Stimulated activated CD4-positive, alpha-beta T cell treated with anti-CD3 and anti-CD28 coated beads, Interleukin-4, amount 100 ng/mL, for 48 hours (primary cell): ENCODE measurements at regions not wholly inside any gene's neighbourhood (a gene's known extent, or its start where the extent isn't known, plus 50 kb on each side); places are given as distances from the start of the nearest gene placed in this dataset.

Experiments used
- DNase-seq, 2 donors: peaks; one replicate each; pipeline ENCODE4 v3.0.0-alpha.2; 2020; ENCODE audit warnings: low read depth in 2 of 2

- DNase-seq, result no peak
These were observed 180.1 kb upstream of the ARID2 start for GRCh38 chr12:45549337-45549902.

- no peak for DNase-seq
These were observed 176.3 kb upstream of the ARID2 start for GRCh38 chr12:45553204-45553603.

DNA sequence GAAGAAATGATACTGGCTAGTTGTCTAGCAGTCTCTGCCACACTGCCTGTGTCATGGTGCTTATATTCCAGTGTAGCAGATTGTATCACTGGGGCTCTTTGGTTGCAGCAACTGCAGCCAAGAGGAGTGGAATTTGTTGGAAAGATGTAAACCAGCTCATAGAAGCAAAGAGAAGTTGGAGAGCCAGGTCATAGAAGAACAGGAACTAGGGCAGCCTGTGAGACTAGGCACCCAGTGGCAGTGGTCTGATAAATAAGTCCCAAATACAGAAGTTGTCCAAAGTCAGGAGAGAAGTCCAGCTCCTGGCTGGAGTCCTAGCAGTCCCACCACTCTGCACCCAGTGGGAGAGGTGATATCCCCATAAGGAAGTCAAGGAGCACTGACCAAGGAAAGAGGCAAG lies 172.5 kb upstream of the ARID2 start:
- no peak for DNase-seq

DNA sequence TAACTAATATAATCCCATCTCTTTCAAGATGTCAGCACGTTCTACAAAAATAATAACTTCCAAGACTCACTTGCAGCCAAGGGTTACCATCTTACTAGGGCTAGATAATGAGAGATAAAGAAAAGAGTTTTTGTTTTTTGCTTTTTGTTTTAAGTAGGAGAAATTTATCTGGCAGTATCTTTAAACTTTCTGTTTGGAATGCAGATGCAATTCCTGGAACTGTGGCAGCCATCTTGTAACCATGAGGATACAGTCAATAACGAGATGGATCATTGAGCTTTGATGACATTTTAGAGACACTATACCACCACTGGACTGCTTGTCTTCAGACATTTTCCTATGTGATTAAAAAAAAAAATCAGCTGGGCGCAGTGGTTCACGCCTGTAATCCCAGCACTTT lies 171.2 kb upstream of the ARID2 start:
- no peak for DNase-seq

DNA sequence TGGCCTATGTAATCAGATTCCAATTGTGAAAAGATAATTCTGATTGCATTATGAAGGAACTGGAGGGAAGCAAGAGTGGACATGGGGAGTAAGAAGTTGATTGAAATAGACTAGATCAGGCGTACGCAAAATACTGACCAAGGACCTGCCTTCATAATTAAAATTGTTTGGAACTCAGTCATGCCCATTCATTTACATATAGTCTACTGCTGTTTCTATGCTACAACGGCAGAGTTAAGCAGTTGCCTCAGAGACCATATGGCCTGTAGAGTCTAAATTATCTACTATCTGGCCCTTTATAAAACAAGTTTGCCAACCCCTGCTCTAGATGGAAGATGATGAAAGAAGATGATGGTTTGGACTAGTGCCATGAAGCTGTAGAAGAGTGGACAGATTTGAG lies 170.0 kb upstream of the ARID2 start:
- no peak for DNase-seq

DNA sequence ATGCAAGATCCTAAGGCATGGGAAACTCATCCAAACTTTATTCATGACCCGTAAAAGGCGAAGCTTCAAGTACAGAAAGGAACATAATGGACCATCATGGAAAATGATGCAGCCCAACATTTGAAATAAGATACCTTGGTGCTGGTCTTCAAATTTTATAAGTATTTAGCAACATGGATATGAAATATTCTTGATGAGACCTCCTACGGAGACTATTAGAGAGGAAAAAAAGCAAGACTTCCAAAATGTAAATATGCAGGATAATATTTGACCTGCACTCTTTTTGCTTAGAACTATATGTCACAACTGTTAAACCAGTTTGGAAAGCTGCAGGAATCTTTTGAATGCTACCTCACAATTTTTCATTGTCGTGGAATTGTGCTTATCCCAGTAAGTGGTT lies 168.8 kb upstream of the ARID2 start:
- DNase-seq, result no peak

DNA sequence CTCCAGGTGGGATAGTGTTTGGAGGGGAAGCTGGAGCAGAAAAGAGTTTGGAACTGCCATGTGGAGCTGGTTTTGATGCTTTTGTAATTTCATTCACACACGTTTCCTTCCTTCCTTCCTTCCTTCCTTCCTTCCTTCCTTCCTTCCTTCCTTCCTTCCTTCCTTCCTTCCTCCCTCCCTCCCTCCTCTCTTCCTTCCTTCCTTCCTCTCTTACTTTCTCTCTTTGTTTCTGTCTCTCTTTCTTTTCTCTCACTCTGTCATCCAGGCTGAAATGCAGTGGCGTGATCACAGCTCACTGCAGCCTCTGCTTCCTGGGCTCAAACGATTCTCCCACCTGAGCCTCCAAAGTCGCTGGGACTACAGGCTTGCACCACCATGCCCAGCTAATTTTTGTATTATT lies 168.0 kb upstream of the ARID2 start:
- DNase-seq, result no peak

GRCh38 chr12:45565590-45565989 lies 163.9 kb upstream of the ARID2 start:
- DNase-seq, result no peak

DNA sequence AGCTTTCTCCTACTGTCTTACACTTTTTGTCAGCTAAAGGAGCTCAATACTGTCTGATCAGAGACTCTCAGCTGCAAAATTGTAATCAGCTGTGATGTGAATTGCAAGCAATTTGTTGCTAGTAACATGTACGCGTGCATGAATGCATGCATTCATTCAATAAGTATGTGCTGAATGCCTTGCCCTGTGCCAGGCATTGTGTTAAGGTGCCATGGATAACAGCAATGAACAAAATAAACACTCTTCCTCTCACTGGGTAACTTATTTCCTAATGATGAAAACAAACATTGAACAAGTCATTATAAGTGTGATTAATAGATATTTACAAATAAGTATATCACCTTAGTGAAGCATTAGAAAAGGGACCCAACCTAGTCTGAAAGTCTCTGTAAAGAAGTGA lies 163.2 kb upstream of the ARID2 start:
- no peak for DNase-seq

DNA sequence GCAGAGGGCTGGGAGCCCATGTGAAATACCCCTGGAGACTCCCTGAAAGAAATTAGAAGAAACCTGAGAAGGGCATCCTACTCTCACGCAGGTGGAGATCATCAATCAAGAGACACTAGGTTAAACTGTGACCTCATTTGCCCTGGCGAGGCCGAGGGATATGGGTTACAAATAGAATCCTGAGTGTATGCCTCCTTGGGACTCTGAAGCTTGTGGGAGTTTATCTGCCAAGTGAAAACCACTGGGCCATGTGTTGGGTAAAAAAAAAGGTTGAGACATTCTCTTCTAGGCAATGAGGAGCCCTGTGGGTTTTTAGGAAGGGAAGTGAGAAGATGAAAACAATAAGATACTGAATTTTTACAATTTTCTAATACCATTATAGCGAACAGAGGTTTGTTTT lies 160.7 kb upstream of the ARID2 start:
- no peak for DNase-seq

DNA sequence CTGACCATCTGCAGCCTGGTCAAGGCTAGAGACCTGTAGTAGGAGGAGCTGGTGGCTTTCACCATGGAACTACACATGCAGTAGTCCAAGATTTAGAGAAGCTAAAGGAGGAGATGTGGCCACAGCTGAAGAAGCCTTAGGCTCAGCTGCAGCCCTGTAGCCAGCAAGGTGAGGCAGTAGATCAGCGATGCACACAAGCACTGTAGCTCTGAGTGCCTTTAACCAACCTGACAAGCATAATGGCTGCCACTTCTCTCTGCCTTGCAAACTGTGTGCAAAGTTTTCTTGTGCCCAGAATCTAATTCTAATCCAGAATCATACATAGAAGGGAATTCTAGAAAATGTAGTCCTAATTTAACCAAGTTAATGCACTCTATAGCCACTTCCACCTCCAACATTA lies 159.0 kb upstream of the ARID2 start:
- DNase-seq, result no peak

DNA sequence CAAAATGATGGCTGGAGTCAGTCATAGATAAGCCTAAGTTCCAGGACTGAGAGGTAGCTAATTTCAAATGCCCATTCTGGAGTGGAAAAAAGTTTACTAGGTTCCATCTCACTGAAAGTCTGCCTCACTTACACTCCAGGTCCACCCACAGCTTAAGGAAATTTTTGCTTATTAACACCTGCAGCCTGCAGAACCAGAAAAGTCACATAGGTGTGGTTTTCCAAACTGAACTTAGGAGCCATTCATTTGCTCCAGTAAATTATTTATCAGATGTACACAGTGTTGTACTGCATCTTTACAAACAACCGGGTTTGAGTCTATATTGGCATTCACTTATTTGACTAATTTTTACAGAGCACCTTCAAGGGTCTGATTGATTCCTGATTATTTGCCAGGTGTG lies 157.4 kb upstream of the ARID2 start:
- DNase-seq, result no peak

- DNase-seq, result no peak
These were observed 154.1 kb upstream of the ARID2 start for GRCh38 chr12:45575417-45575816.

- DNase-seq, result no peak
These were observed 153.6 kb upstream of the ARID2 start for GRCh38 chr12:45575823-45576475.

- DNase-seq, result no peak
These were observed 151.6 kb upstream of the ARID2 start for GRCh38 chr12:45577844-45578399.

GRCh38 chr12:45580356-45580969 lies 149.0 kb upstream of the ARID2 start:
- DNase-seq, result no peak

DNA sequence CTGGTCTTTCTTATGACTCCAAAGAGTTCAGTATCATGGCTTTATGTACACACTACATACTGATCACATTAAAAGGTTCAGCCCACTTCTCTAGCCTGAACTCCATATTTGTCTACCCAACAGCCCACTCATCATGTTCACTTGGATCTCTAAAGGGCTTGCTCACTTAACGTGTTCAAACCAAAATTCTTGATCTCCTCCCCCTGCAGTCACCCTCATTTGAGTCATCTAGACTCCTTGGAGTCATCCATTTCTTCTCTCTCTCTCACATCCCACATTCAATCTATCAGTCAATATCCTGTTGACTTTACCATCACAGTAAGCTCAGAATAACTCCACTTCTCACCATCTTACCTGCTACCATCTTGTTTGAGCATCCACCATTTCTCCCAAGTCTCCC lies 148.4 kb upstream of the ARID2 start:
- no peak for DNase-seq

DNA sequence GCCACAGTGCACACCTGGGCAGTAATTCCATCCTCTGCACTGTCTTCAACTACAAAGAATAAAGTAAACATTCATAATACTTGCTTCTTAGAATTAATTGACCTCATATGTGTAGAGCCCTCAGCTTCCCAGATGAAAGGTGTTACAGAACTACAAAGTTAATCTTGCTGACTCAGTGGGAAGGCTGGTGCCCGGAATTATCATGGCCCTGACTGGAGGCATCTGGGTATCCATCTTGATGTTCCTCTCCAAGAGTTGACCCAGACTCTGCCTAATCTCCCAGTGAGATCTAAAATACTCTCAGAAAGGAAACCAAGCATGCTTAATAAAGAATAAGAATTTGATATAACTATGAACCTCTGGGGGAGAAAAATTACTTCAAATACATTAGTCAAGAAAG lies 147.0 kb upstream of the ARID2 start:
- DNase-seq, result no peak

DNA sequence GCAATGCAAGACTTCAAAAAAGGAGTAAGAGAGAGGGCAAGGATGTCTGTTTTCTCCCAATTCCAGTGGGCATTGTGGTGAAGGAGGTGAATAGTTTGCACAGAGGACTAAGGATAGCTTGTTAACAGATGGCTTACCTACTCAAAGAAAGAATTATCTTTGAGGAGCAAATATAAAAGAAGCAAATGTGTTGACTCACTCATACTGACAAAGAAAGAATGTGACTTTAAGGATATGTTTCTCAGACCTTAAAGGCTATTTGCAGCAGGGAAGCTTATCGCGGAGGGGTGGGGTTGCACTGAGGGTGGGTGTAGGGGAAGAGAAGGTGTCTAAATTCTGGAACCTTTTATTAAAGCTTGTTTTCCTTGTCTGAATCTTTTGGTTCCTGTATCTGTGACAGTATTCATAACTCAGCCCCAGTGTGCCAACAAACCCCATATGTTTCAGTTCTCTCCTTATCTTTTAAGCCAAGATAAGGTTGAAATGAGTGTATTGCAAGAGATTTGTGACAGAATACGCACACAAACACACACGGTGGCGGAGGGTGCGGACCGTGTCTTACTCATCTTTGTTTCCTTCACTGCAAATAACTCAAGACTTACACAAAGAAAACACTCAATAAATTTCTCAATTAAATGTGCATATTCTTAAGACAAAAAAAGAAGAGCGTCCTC lies 146.4 kb upstream of the ARID2 start:
- DNase-seq, result no peak

DNA sequence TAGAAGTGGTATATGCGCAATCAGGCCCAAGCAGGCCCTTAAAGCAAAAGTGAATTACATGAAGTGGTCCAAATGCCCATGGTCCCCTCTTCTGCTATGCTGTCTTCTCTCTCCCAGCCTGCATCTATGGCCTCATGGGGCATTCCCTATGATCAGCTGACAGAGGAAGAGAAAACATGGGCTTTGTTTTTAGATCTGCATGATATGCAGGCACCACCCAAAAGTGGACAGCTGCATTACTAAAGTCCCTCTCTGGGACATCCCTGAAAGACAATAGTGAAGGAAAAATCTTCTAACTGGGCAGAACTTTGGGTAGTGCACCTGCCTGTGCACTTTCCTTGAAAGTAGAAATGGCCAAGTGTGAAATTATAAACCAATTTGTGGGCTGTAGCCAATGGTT lies 145.2 kb upstream of the ARID2 start:
- DNase-seq, result no peak

GRCh38 chr12:45585522-45586230 lies 143.8 kb upstream of the ARID2 start:
- DNase-seq, result no peak

- DNase-seq, result no peak
These were observed 143.0 kb upstream of the ARID2 start for GRCh38 chr12:45586486-45586885.
